ENCODE measurements at regions not wholly inside any gene's neighbourhood (a gene's known extent, or its start where the extent isn't known, plus 50 kb on each side); places are given as distances from the start of the nearest gene placed in this dataset.

- Histone ChIP-seq H3K4me1 (ENCODE audit: control insufficient read depth, insufficient read depth, low read length) (no peaks in the 10 kb centered on the region), H4K91ac (ENCODE audit: insufficient read depth, low read depth, low read length) (no peak overlapping the region), H3K79me1 (ENCODE audit: low read depth in 1 of 2, low read length in 2 of 2) (no peaks in the 10 kb centered on the region), H4K5ac (ENCODE audit: low read depth, low read length) (no peak overlapping the region), H3K18ac (ENCODE audit: low read depth, low read length) (no peak overlapping the region), H2BK5ac (ENCODE audit: low read depth, low read length, poor library complexity, severe bottlenecking) (no peak overlapping the region), H2AFZ (replicated peaks; ENCODE audit: low read length, poor library complexity) (no peak overlapping the region), H2BK20ac (ENCODE audit: low read depth, low read length) (no peak overlapping the region), H3K9ac (ENCODE audit: low read depth, low read length) (no peak overlapping the region), H2AK9ac (replicated peaks; ENCODE audit: low read depth, low read length, poor library complexity) (no peak overlapping the region), H3K27ac (ENCODE audit: insufficient read depth, low read length) (no peak overlapping the region), H3K4ac (ENCODE audit: low read depth, low read length) (no peak overlapping the region), H3K9me3 (ENCODE audit: control insufficient read depth, insufficient read depth, low read length) (peaks cover 3% of the 10 kb centered on the region; the same call in 1 of the 2 replicates), H3K27me3 (ENCODE audit: control insufficient read depth, insufficient read depth, low read length) (no peaks in the 10 kb centered on the region), H2BK15ac (ENCODE audit: low read depth, low read length) (no peak overlapping the region), H3K4me3 (ENCODE audit: insufficient read depth, low read depth, low read length) (no peak overlapping the region), H2AK5ac (ENCODE audit: low read depth, low read length) (no peak overlapping the region), H3K23ac (ENCODE audit: low read depth, low read length) (no peak overlapping the region), H3K14ac (replicated peaks; ENCODE audit: low read depth, low read length) (no peak overlapping the region), H3K9me1 (ENCODE audit: insufficient read depth, low read length) (no peaks in the 10 kb centered on the region), H2BK120ac (ENCODE audit: low read depth, low read length) (no peak overlapping the region), H3K4me2 (ENCODE audit: low read depth, low read length) (no peak overlapping the region), H3K56ac (ENCODE audit: extremely low read depth, insufficient read depth, low read length) (no peak overlapping the region), H3K36me3 (ENCODE audit: control insufficient read depth, insufficient read depth, low read length) (no peaks in the 10 kb centered on the region), H4K20me1 (ENCODE audit: insufficient read depth, low read length) (no peaks in the 10 kb centered on the region), H4K8ac (ENCODE audit: low read depth in 2 of 2, low read length in 2 of 2) (no peak overlapping the region)
- DNase-seq (no peak), ATAC-seq (ENCODE audit: low read depth) (no peak)
- intact Hi-C loops (cut with micrococcal nuclease), result no loop called here
- BruUV-seq (replicated peaks), result no TSS peak
- ChIA-PET POLR2A (ENCODE audit: unreplicated experiment) (no interaction called here), CTCF (no interaction called here)
- TF ChIP-seq, protein P1, sequence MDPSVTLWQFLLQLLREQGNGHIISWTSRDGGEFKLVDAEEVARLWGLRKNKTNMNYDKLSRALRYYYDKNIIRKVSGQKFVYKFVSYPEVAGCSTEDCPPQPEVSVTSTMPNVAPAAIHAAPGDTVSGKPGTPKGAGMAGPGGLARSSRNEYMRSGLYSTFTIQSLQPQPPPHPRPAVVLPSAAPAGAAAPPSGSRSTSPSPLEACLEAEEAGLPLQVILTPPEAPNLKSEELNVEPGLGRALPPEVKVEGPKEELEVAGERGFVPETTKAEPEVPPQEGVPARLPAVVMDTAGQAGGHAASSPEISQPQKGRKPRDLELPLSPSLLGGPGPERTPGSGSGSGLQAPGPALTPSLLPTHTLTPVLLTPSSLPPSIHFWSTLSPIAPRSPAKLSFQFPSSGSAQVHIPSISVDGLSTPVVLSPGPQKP (IDR thresholded peaks at IDR 0.05; ENCODE audit: borderline replicate concordance, low read depth, low read length), result no peak
- peak; percentile 94 for TF ChIP-seq MAFK (IDR thresholded peaks at IDR 0.05; ENCODE audit: low read depth, low read length)
- in situ Hi-C loops (cut with MboI; ENCODE audit: low sequenced_read_pairs), result no loop called here
- dilution Hi-C loops (cut with HindIII; ENCODE audit: low sequenced_read_pairs, unreplicated experiment), result no loop called here
Measured at GRCh38 chrX:98627645-98628044, 1743.9 kb downstream of the RPA4 start.
